ENCODE measurements at regions not wholly inside any gene's neighbourhood (a gene's known extent, or its start where the extent isn't known, plus 50 kb on each side); places are given as distances from the start of the nearest gene placed in this dataset.
"Not testable (repeated sequence)": the region's sequence is repeated elsewhere in the genome, so short reads cannot be mapped to it uniquely, and the experiment has no call there.

DNA sequence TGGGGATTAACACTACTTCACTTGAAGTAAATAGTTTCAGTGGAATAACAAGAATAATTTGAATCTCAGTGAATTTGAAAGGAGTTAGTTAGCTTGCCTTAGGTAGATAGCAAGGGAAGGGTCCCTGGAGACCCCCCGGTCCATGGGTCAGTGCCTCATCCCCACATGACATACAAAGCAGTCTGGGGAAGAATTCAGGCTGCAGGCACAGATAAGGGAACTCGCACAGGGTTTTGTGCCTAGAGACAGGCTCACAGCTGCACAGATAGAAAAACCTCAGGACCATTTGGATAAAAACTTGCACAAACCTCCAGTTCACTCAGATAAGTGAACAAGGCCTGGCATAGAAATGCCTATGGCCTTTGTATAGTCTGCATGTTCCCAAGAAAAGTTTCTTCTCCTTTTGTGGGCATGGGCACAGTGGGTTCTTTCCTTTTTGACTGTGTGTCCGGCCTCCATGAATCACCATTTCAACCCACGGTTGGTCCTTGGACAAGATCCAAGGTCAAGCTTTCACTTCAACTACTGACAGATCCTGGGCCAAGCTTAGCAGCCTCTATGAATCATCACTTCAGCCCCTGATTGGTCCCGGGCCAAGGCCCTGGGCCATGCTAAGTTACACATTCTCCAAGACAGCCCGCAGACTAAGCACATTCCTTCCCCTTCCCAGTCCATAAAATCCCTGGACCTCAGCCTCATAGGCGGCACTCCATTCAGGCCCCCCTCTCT lies 108.3 kb upstream of the KLHL4 start:
- no peak for TF ChIP-seq CTCF (IDR thresholded peaks at IDR 0.05; ENCODE audit: low read depth, low read length)
- Histone ChIP-seq H3K27me3 (ENCODE audit: insufficient read depth, low read depth, severe bottlenecking) (peaks cover 21% of the 10 kb centered on the region), H3K27ac (no peak overlapping the region), H3K9me3 (ENCODE audit: severe bottlenecking) (no peaks in the 10 kb centered on the region), H3K4me3 (ENCODE audit: low read depth, low read length) (no peak overlapping the region), H3K36me3 (no peaks in the 10 kb centered on the region)
- no peak for DNase-seq

DNA sequence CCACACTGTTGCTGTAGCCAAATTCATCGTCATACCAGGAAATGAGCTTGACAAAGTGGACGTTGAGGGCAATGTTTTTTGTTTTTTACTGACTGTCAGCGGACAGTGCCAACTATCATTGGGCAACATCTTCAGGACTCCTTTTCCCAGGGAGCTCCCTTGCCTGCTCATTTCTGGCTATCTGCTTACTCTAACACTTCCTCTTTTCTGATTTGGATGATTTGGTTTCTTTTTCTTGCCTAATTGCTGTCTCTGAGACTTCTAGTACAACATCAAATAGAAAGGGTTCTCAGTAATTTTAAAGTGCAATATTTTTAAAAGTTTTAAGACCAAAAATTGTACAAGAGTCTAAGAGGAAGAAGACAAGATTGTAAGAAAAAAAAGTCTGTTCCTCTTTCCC lies 92.0 kb upstream of the KLHL4 start:
- TF ChIP-seq CTCF (IDR thresholded peaks at IDR 0.05; ENCODE audit: low read depth, low read length): no peak
- Histone ChIP-seq H3K27ac (no peak overlapping the region), H3K36me3 (no peaks in the 10 kb centered on the region), H3K4me3 (ENCODE audit: low read depth, low read length) (no peak overlapping the region), H3K27me3 (ENCODE audit: insufficient read depth, low read depth, severe bottlenecking) (peaks cover 15% of the 10 kb centered on the region), H3K9me3 (ENCODE audit: severe bottlenecking) (no peaks in the 10 kb centered on the region)
- DNase-seq: no peak

DNA sequence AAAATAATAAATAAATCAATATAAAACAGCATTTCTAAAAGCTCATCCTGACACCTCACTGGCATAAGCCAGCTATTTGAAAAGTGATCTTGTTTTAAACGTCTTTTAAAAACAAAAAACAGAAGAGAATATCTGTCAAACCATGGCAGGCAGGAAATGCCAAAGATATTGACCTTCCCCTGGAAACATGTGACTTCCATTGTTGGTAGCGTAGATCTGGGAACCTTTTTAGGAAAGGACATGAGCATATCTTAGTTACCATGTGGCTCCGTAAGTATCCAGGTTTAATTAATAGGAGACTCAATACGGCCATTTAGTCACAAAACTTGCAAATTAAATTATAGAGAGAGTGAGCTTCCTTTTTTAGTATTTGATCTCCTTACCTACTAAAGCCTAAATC lies 83.0 kb upstream of the KLHL4 start:
- Histone ChIP-seq H3K27ac (no peak overlapping the region), H3K27me3 (ENCODE audit: insufficient read depth, low read depth, severe bottlenecking) (peaks cover 10% of the 10 kb centered on the region), H3K9me3 (ENCODE audit: severe bottlenecking) (no peaks in the 10 kb centered on the region), H3K36me3 (no peaks in the 10 kb centered on the region), H3K4me3 (ENCODE audit: low read depth, low read length) (no peak overlapping the region)
- no peak for TF ChIP-seq CTCF (IDR thresholded peaks at IDR 0.05; ENCODE audit: low read depth, low read length)
- no peak for DNase-seq

DNA sequence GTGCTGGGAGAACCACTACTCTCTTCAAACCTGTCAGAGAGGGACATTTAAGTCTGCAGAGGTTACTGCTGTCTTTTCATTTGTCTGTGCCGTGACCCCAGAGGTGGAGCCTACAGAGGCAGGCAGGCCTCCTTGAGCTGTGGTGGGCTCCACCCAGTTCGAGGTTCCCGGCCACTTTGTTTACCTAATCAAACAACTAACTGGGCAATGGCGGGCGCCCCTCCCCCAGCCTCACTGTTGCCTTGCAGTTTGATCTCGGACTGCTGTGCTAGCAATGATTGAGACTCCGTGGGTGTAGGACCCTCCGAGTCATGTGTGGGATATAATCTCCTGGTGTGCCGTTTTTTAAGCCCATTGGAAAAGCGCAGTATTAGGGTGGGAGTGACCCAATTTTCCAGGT lies 69.0 kb upstream of the KLHL4 start:
- H3K4me3 ChIP-seq (ENCODE audit: low read depth, low read length); H3K9me3 ChIP-seq (ENCODE audit: severe bottlenecking); H3K36me3 ChIP-seq; H3K27ac ChIP-seq; H3K27me3 ChIP-seq (ENCODE audit: insufficient read depth, low read depth, severe bottlenecking); DNase-seq: not testable (repeated sequence)

GRCh38 chrX:87465757-87466156 lies 51.8 kb upstream of the KLHL4 start:
- H3K27me3 ChIP-seq (ENCODE audit: insufficient read depth, low read depth, severe bottlenecking): peaks cover 11% of the 10 kb centered on the region
- not testable (repeated sequence) for H3K4me3 ChIP-seq (ENCODE audit: low read depth, low read length); H3K36me3 ChIP-seq; H3K9me3 ChIP-seq (ENCODE audit: severe bottlenecking); H3K27ac ChIP-seq; DNase-seq
